ENCODE measurements at regions not wholly inside any gene's neighbourhood (a gene's known extent, or its start where the extent isn't known, plus 50 kb on each side); places are given as distances from the start of the nearest gene placed in this dataset.

- TF ChIP-seq CTCF (conservative IDR thresholded peaks at IDR 0.05) (no peak), ZFX (IDR thresholded peaks at IDR 0.05) (no peak)
Measured at GRCh38 chr15:62750471-62750870, 292.1 kb upstream of the TPM1 start.
